DMS 273 (cell line): ENCODE measurements at regions not wholly inside any gene's neighbourhood (a gene's known extent, or its start where the extent isn't known, plus 50 kb on each side); places are given as distances from the start of the nearest gene placed in this dataset.
"Not testable (repeated sequence)": the region's sequence is repeated elsewhere in the genome, so short reads cannot be mapped to it uniquely, and the experiment has no call there.

Source experiments
- DNase-seq: peaks from one replicate; lab custom pipeline; 2025; ENCODE audit not compliant: unreplicated experiment; lab: John Stamatoyannopoulos, UW

GRCh38 chr1:146376708-146377496, 148.1 kb upstream of the NOTCH2NLA start:
- peak; percentile 99 for DNase-seq

- peak; percentile 92 for DNase-seq
Measured at GRCh38 chr1:146376309-146376707, 147.5 kb upstream of the NOTCH2NLA start.

- not testable (repeated sequence) for DNase-seq
Measured at GRCh38 chr1:146375108-146375507, 146.3 kb upstream of the NOTCH2NLA start.

GRCh38 chr1:146369940-146370339, 141.1 kb upstream of the NOTCH2NLA start:
- peak; percentile 91 for DNase-seq

- not testable (repeated sequence) for DNase-seq
Measured at GRCh38 chr1:146355373-146355772, 126.6 kb upstream of the NOTCH2NLA start.

GRCh38 chr1:146326863-146327262, 98.0 kb upstream of the NOTCH2NLA start:
- not testable (repeated sequence) for DNase-seq

GRCh38 chr1:146324463-146324862, 95.6 kb upstream of the NOTCH2NLA start:
- DNase-seq: not testable (repeated sequence)

GRCh38 chr1:146323302-146323701, 94.5 kb upstream of the NOTCH2NLA start:
- not testable (repeated sequence) for DNase-seq

GRCh38 chr1:146322893-146323292, 94.1 kb upstream of the NOTCH2NLA start:
- DNase-seq: not testable (repeated sequence)

- not testable (repeated sequence) for DNase-seq
Measured at GRCh38 chr1:146318715-146319114, 89.9 kb upstream of the NOTCH2NLA start.

GRCh38 chr1:146317785-146318184, 89.0 kb upstream of the NOTCH2NLA start:
- DNase-seq: not testable (repeated sequence)

- not testable (repeated sequence) for DNase-seq
Measured at GRCh38 chr1:146314449-146315246, 85.8 kb upstream of the NOTCH2NLA start.

GRCh38 chr1:146310579-146310978, 81.8 kb upstream of the NOTCH2NLA start:
- not testable (repeated sequence) for DNase-seq

GRCh38 chr1:146309427-146309826, 80.6 kb upstream of the NOTCH2NLA start:
- DNase-seq: not testable (repeated sequence)

GRCh38 chr1:146308892-146309291, 80.1 kb upstream of the NOTCH2NLA start:
- not testable (repeated sequence) for DNase-seq

- not testable (repeated sequence) for DNase-seq
Measured at GRCh38 chr1:146308152-146308551, 79.3 kb upstream of the NOTCH2NLA start.

GRCh38 chr1:146307632-146308031, 78.8 kb upstream of the NOTCH2NLA start:
- DNase-seq: not testable (repeated sequence)

- DNase-seq: not testable (repeated sequence)
Measured at GRCh38 chr1:146306651-146307050, 77.8 kb upstream of the NOTCH2NLA start.

GRCh38 chr1:146305442-146305841, 76.6 kb upstream of the NOTCH2NLA start:
- DNase-seq: not testable (repeated sequence)

- not testable (repeated sequence) for DNase-seq
Measured at GRCh38 chr1:146298575-146298897, 69.7 kb upstream of the NOTCH2NLA start.

- not testable (repeated sequence) for DNase-seq
Measured at GRCh38 chr1:146297781-146298574, 69.2 kb upstream of the NOTCH2NLA start.
